ENCODE measurements at regions not wholly inside any gene's neighbourhood (a gene's known extent, or its start where the extent isn't known, plus 50 kb on each side); places are given as distances from the start of the nearest gene placed in this dataset.

DNA sequence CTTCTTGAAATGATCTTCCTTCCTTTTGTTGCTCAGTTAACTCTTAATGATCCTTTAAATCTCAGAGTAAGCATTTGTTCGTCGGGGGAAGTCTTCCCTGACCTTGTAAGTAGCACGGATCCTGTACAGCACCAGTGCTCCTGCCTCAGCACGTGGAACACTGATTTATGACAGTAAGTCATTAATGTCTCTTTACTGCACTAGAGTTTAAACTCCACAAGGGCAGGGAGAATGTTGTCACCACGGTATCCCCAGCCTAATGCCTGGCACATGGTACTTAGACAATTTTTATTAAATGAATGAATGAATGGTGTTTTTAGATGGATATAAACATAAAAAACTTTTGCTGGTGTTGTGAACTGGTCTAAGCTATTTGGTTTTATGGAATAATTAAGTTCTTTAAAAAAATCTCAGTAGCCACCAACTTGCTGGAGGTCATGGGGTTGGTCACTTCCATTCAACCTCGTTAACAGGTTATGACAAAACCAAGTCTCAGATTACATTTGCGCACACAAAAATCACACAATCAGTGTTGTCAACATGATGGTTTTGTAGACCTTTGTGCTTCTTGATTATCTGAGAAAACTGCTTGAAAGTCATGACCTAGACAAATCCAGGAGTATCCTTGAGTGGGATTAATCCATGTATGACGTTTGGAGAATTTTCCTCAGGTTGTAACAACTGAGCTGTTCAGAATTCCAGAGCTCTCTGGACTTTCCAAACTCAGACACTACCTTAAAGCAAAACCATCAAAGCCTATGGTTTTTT, 326.9 kb downstream of the DUSP10 start:
- TF ChIP-seq, protein P1, sequence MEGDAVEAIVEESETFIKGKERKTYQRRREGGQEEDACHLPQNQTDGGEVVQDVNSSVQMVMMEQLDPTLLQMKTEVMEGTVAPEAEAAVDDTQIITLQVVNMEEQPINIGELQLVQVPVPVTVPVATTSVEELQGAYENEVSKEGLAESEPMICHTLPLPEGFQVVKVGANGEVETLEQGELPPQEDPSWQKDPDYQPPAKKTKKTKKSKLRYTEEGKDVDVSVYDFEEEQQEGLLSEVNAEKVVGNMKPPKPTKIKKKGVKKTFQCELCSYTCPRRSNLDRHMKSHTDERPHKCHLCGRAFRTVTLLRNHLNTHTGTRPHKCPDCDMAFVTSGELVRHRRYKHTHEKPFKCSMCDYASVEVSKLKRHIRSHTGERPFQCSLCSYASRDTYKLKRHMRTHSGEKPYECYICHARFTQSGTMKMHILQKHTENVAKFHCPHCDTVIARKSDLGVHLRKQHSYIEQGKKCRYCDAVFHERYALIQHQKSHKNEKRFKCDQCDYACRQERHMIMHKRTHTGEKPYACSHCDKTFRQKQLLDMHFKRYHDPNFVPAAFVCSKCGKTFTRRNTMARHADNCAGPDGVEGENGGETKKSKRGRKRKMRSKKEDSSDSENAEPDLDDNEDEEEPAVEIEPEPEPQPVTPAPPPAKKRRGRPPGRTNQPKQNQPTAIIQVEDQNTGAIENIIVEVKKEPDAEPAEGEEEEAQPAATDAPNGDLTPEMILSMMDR (IDR thresholded peaks at IDR 0.05; ENCODE audit: low read depth, low read length, missing control alignments), result no peak
- Histone ChIP-seq H3K27ac (no peak overlapping the region), H3K4me3 (ENCODE audit: low read depth, low read length) (no peak overlapping the region), H3K27me3 (replicated peaks) (no peaks in the 10 kb centered on the region), H3K36me3 (replicated peaks) (no peaks in the 10 kb centered on the region)
- in situ Hi-C loops (cut with HindIII; ENCODE audit: low pct_ligation_motif_present, low sequenced_read_pairs), result no loop called here
- DNase-seq, result no peak

- H3K4me3 ChIP-seq (ENCODE audit: low read depth, low read length), result no peak overlapping the region
- in situ Hi-C loops (cut with HindIII; ENCODE audit: low pct_ligation_motif_present, low sequenced_read_pairs), result no loop called here
- H3K36me3 ChIP-seq (replicated peaks), result no peaks in the 10 kb centered on the region
- TF ChIP-seq, protein P1 (IDR thresholded peaks at IDR 0.05; ENCODE audit: low read depth, low read length, missing control alignments), result no peak
- no peak for DNase-seq
- H3K27me3 ChIP-seq (replicated peaks), result no peaks in the 10 kb centered on the region
- H3K27ac ChIP-seq, result no peak overlapping the region
Observed at GRCh38 chr1:221415651-221416050, 326.2 kb downstream of the DUSP10 start.

DNA sequence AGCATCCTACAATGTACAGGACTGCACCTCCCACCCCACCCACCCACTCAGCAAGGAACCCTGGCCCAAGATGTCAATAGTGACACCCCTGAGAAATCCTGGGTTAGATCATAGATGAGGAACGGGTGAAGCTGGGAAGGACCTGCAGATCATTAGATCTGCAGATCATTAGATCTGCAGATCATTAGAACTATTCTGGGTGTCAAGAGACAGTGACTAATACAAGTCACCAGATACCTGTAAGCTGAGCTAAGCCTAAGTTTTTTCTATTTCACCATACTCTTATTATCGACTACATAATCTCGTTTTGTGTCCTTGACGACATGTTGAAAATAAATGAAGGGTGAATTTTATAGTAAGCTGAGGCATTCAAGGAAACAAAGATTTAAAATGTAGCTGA, 325.7 kb downstream of the DUSP10 start:
- in situ Hi-C loops (cut with HindIII; ENCODE audit: low pct_ligation_motif_present, low sequenced_read_pairs), result no loop called here
- no peak for DNase-seq

GRCh38 chr1:221416723-221417122, 325.2 kb downstream of the DUSP10 start:
- no peaks in the 10 kb centered on the region for H3K27me3 ChIP-seq (replicated peaks)
- no peaks in the 10 kb centered on the region for H3K36me3 ChIP-seq (replicated peaks)
- H3K27ac ChIP-seq, result no peak overlapping the region
- DNase-seq, result no peak
- in situ Hi-C loops (cut with HindIII; ENCODE audit: low pct_ligation_motif_present, low sequenced_read_pairs), result no loop called here
- no peak overlapping the region for H3K4me3 ChIP-seq (ENCODE audit: low read depth, low read length)
- TF ChIP-seq, protein P1 (IDR thresholded peaks at IDR 0.05; ENCODE audit: low read depth, low read length, missing control alignments), result no peak

More for the DNA sequence above, 325.7 kb downstream of the DUSP10 start:
- H3K27me3 ChIP-seq (replicated peaks), result no peaks in the 10 kb centered on the region
- TF ChIP-seq, protein P1 (IDR thresholded peaks at IDR 0.05; ENCODE audit: low read depth, low read length, missing control alignments), result no peak
- H3K4me3 ChIP-seq (ENCODE audit: low read depth, low read length), result no peak overlapping the region
- H3K27ac ChIP-seq, result no peak overlapping the region
- no peaks in the 10 kb centered on the region for H3K36me3 ChIP-seq (replicated peaks)

- DNase-seq, result no peak
- TF ChIP-seq, protein P1 (IDR thresholded peaks at IDR 0.05; ENCODE audit: low read depth, low read length, missing control alignments), result no peak
- in situ Hi-C loops (cut with HindIII; ENCODE audit: low pct_ligation_motif_present, low sequenced_read_pairs), result no loop called here
Observed at GRCh38 chr1:221418346-221418745, 323.5 kb downstream of the DUSP10 start.

More at GRCh38 chr1:221418346-221418745, 323.5 kb downstream of the DUSP10 start:
- no peaks in the 10 kb centered on the region for H3K36me3 ChIP-seq (replicated peaks)
- H3K27ac ChIP-seq, result no peak overlapping the region
- no peaks in the 10 kb centered on the region for H3K27me3 ChIP-seq (replicated peaks)
- H3K4me3 ChIP-seq (ENCODE audit: low read depth, low read length), result no peak overlapping the region
